ENCODE measurements at regions not wholly inside any gene's neighbourhood (a gene's known extent, or its start where the extent isn't known, plus 50 kb on each side); places are given as distances from the start of the nearest gene placed in this dataset.

GRCh38 chr14:30348445-30348844 is 210.5 kb upstream of the G2E3 start:
- TF ChIP-seq CTCF (IDR thresholded peaks at IDR 0.05) (no peak), POLR2A (IDR thresholded peaks at IDR 0.05) (no peak)

Measured in ovary (tissue), 3 donors.